Smooth muscle cell (in vitro differentiated cells): ENCODE measurements at regions not wholly inside any gene's neighbourhood (a gene's known extent, or its start where the extent isn't known, plus 50 kb on each side); places are given as distances from the start of the nearest gene placed in this dataset.

Experiments used
- DNase-seq: peaks from one replicate; lab custom pipeline; 2025; ENCODE audit not compliant: unreplicated experiment; lab: John Stamatoyannopoulos, UW
- H2AFZ ChIP-seq: fragments of 200-600 bp; sonication (generic); 2 replicates; pipeline ENCODE4 v1.6.0; 2016; ENCODE audit warnings: antibody characterized with exemption, low read depth, mild to moderate bottlenecking
- H3F3A ChIP-seq: fragments of 200-600 bp; sonication (generic); 2 replicates; pipeline ENCODE4 v1.6.0; 2017; ENCODE audit warnings: antibody characterized with exemption, low read depth
- H3K27ac ChIP-seq: fragments of 200-600 bp; sonication (generic); 2 replicates; pipeline ENCODE4 v1.5.1; 2016; ENCODE audit warnings: low read depth, mild to moderate bottlenecking
- H3K27me3 ChIP-seq: fragments of 200-600 bp; sonication (generic); 2 replicates; pipeline ENCODE4 v1.6.1; 2016; ENCODE audit warnings: low read depth, mild to moderate bottlenecking
- H3K36me3 ChIP-seq: fragments of 200-600 bp; sonication (generic); 2 replicates; pipeline ENCODE4 v1.5.1; 2016; ENCODE audit warnings: low read depth
- H3K4me1 ChIP-seq: fragments of 200-600 bp; sonication (generic); 2 replicates; pipeline ENCODE4 v1.5.1; 2016; ENCODE audit warnings: low read depth
- H3K4me2 ChIP-seq: fragments of 200-600 bp; sonication (generic); 2 replicates; pipeline ENCODE4 v1.6.0; 2016; ENCODE audit warnings: mild to moderate bottlenecking
- H3K4me3 ChIP-seq: fragments of 200-600 bp; sonication (generic); 2 replicates; pipeline ENCODE4 v1.5.1; 2016; ENCODE audit warnings: mild to moderate bottlenecking
- H3K79me2 ChIP-seq: fragments of 200-600 bp; sonication (generic); 2 replicates; pipeline ENCODE4 v1.6.0; 2016; ENCODE audit warnings: low read depth, mild to moderate bottlenecking
- H3K9ac ChIP-seq: fragments of 200-600 bp; sonication (generic); 2 replicates; pipeline ENCODE4 v1.6.0; 2016; ENCODE audit warnings: low read depth
- H3K9me3 ChIP-seq: fragments of 200-600 bp; sonication (generic); replicated peaks from 2 replicates; pipeline ENCODE4 v1.5.1; 2016; ENCODE audit warnings: low read depth
- H4K20me1 ChIP-seq: fragments of 200-600 bp; sonication (generic); 2 replicates; pipeline ENCODE4 v1.6.0; 2016; ENCODE audit warnings: low read depth
- CTCF ChIP-seq: fragments of 200-600 bp; sonication (generic); IDR thresholded peaks from 2 replicates; pipeline ENCODE4 v1.5.1; 2017; ENCODE audit warnings: borderline replicate concordance, mild to moderate bottlenecking, antibody characterized with exemption; ENCODE audit not compliant: insufficient read depth, poor library complexity, severe bottlenecking
- WGBS: methylation state at CpG from one replicate; pipeline ENCODE4 v1.1.7; 2016; ENCODE audit warnings: low lambda C conversion rate; 5-methylcytosine and 5-hydroxymethylcytosine counted together

- H3K79me2 ChIP-seq: no peaks in the 10 kb centered on the region
- no peaks in the 10 kb centered on the region for H3K9me3 ChIP-seq
- no peaks in the 10 kb centered on the region for H3K27me3 ChIP-seq
- no peak overlapping the region for H3K4me2 ChIP-seq
- no peak overlapping the region for H3K27ac ChIP-seq
- DNase-seq: no peak
- WGBS: 95% methylated on average over 9 of the region's 9 CpGs
- H3K4me1 ChIP-seq: peaks cover 23% of the 10 kb centered on the region
- H3K4me3 ChIP-seq: no peak overlapping the region
- H3K36me3 ChIP-seq: no peaks in the 10 kb centered on the region
- H2AFZ ChIP-seq: no peak overlapping the region
- no peaks in the 10 kb centered on the region for H3F3A ChIP-seq
- H3K9ac ChIP-seq: no peak overlapping the region
- H4K20me1 ChIP-seq: no peaks in the 10 kb centered on the region
- no peak for TF ChIP-seq CTCF
These were observed 152.6 kb upstream of the PPP2R2D start for GRCh38 chr10:131748191-131748590.

GRCh38 chr10:131748831-131749766 is 151.7 kb upstream of the PPP2R2D start:
- Histone ChIP-seq H3K4me2 (no peak overlapping the region), H3K27ac (no peak overlapping the region)
- 63% methylated on average over 40 of the region's 40 CpGs for WGBS

GRCh38 chr10:131749767-131750142 is 151.1 kb upstream of the PPP2R2D start:
- Histone ChIP-seq H3K4me3 (no peak overlapping the region), H3K4me1 (peaks cover 18% of the 10 kb centered on the region), H3K36me3 (no peaks in the 10 kb centered on the region), H3K9ac (no peak overlapping the region), H3K27ac (no peak overlapping the region), H3K27me3 (no peaks in the 10 kb centered on the region), H3K4me2 (no peak overlapping the region), H2AFZ (no peak overlapping the region), H3K9me3 (no peaks in the 10 kb centered on the region), H3F3A (no peaks in the 10 kb centered on the region), H3K79me2 (no peaks in the 10 kb centered on the region), H4K20me1 (no peaks in the 10 kb centered on the region)
- WGBS: 96% methylated on average over 8 of the region's 8 CpGs
- DNase-seq: no peak
- TF ChIP-seq CTCF: no peak

More at GRCh38 chr10:131748831-131749766, 151.7 kb upstream of the PPP2R2D start:
- Histone ChIP-seq H3K4me3 (no peak overlapping the region), H4K20me1 (no peaks in the 10 kb centered on the region), H3K4me1 (peaks cover 18% of the 10 kb centered on the region), H3K79me2 (no peaks in the 10 kb centered on the region), H3K9ac (no peak overlapping the region), H3K9me3 (no peaks in the 10 kb centered on the region), H3F3A (no peaks in the 10 kb centered on the region), H3K27me3 (no peaks in the 10 kb centered on the region), H2AFZ (no peak overlapping the region), H3K36me3 (no peaks in the 10 kb centered on the region)
- no peak for TF ChIP-seq CTCF
- no peak for DNase-seq
